Activated naive CD8-positive, alpha-beta T cell treated with anti-CD3 and anti-CD28 coated beads, Interleukin-2, amount 50 U/mL, for 16 hours (primary cell): ENCODE measurements at regions not wholly inside any gene's neighbourhood (a gene's known extent, or its start where the extent isn't known, plus 50 kb on each side); places are given as distances from the start of the nearest gene placed in this dataset.
"Not testable (repeated sequence)": the region's sequence is repeated elsewhere in the genome, so short reads cannot be mapped to it uniquely, and the experiment has no call there.

Source experiments
- DNase-seq: peaks from one replicate; pipeline ENCODE4 v3.0.0-alpha.2; 2020; ENCODE audit warnings: low read depth, low spot score

- DNase-seq, result no peak
These were observed 575.3 kb upstream of the RAB6C start for GRCh38 chr2:129404000-129404685.

GRCh38 chr2:129408570-129408969, 570.9 kb upstream of the RAB6C start:
- no peak for DNase-seq

DNA sequence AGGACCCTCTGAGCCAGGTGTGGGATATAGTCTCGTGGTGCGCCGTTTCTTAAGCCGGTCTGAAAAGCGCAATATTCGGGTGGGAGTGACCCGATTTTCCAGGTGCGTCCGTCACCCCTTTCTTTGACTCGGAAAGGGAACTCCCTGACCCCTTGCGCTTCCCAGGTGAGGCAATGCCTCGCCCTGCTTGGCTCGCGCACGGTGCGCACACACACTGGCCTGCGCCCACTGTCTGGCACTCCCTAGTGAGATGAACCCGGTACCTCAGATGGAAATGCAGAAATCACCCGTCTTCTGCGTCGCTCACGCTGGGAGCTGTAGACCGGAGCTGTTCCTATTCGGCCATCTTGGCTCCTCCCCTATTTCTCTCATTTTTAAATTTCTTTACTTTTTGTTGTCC, 562.4 kb upstream of the RAB6C start:
- DNase-seq, result not testable (repeated sequence)

GRCh38 chr2:129422028-129422427, 557.4 kb upstream of the RAB6C start:
- no peak for DNase-seq

DNA sequence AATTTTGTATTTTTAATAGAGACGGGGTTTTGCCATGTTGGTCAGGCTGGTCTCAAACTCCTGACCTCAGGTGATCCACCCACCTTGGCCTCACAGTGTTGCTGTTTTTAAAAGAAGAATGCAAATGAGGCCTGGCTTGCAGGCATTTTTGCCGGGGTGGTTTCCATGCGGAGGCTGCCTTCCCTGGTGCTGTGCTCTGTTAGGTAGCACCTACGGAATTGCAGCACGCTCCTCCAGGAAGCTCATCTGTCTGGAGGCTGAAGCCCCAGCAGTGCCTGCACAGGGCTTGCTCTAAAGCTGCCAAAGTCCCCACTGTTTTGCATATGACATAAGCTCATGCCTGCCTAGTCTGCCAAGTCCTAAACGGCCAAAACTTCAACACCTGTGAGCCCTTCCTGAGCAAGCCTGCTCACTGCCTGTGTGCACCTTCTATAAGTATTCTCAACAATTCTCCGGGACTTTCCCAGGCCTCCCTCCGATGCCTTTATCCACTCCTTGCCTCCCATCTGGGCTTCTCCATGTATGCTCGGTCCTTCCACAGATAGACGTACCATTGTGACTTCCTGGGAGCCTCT, 551.3 kb upstream of the RAB6C start:
- DNase-seq, result no peak

GRCh38 chr2:129430911-129431310, 548.6 kb upstream of the RAB6C start:
- DNase-seq, result no peak

- DNase-seq, result no peak
These were observed 547.6 kb upstream of the RAB6C start for GRCh38 chr2:129431881-129432280.

DNA sequence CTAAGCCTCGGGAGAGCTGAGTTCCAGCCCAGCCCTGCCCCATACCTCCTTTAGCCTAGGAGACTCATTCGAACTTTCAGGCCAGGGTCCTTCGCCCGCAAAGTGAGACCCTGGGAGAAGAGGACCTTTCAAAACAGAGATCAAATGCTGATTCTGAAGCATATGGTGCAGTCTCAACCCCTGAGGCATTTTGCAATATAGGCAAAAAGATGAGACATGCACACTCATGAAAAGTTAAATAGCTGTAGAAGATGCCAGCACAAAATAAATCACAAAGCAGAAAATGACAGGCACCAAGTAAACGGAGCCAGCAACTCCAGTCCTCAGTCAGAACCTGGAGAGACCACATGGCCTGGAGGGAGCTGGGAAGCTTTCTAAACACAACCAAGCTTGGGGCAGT, 542.7 kb upstream of the RAB6C start:
- DNase-seq, result no peak

DNA sequence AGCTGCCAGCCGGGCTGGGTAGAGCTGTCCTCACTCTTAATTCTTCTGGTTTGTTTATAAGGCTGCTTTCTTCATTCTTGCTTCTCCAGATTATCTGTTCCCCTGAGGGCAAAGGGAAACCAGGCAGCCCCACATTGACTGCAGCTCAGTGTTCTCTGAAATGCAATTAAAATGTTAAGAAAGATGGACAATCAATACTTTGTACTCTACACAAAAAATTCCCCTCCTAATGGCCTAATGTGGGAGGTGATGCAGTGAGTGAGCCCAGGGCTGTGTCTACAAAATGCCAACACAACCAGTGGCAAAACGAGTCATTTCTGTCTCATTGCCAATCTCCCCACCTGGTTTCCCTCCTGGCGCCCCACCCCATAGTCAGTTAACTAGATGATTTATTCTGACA, 541.7 kb upstream of the RAB6C start:
- DNase-seq, result no peak

DNA sequence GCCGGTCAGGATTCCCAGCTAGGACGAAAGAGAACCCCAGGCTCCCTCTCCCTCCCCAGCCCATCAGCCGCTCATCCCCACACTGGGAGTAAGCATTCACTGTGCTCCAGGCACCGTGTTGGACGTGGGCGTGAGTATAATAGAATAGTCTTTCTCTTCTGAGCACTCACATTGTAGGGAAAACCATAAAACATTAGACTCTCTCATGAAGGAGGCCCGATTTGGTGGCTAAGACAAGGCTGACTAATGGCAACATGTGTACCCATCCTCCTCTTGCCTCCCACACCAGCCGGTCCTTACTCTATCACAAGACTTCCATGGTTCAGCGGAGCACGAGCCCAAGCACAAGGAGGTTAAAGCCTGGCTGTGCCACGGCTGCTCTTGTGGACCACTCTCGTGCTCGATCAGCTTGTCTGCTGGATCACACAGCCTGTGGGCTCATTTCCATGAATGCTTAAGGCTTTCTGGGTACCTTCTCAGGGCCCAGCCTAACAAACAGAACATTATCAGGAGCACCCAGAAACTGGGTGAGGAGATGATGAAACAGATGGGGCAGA, 540.9 kb upstream of the RAB6C start:
- DNase-seq, result no peak

- DNase-seq, result no peak
These were observed 539.8 kb upstream of the RAB6C start for GRCh38 chr2:129439406-129440302.

- DNase-seq, result no peak
These were observed 537.9 kb upstream of the RAB6C start for GRCh38 chr2:129441610-129442009.

DNA sequence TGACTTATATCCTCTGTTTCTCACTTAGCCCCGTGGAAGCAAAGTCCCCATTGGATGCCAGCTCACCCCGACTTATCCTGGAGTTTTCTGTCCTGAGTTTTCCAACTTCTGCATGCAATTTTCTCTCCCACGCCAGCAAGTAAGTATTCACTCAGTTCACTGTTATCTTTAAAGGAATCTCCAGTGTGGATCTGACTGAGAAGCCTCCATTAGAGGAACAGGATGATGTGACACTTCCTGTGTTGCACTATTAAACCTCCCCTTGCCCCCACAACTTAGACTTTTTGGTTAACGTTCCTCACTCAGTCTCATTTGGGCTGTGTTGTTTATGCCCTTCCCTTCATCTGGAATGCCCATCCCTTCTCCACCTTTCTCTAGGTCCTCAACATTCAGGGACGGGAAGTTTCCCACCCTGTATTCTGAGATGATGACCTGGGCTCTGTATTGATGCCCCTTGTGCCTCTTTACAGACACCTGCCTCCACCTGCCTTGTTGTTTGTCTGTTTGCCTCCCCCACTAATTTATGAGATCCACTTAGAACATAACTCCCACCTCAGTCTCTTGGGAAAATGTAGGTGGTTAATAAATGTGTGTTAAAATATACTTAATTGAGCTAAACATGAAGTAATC, 536.1 kb upstream of the RAB6C start:
- DNase-seq, result no peak

- DNase-seq, result no peak
These were observed 535.4 kb upstream of the RAB6C start for GRCh38 chr2:129443865-129444739.

DNA sequence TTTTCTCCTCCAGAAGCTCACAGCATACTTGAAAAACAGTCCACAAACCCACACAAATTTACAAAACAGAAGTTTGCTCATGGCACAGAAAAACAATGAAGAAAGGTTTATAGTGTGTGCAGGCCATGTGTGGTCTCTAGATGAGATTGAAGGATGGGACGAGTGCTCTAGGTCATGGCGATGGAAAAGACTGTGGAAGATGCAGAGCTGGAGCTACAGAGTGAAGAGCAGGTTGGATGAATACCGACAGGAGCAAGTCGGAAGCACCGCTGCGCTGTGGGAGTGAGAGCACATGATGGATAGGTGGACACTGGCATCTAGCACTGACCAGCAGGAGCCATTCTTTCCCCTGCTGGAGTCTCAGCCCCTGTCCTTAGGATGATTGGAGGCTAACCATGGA, 534.7 kb upstream of the RAB6C start:
- DNase-seq, result no peak

DNA sequence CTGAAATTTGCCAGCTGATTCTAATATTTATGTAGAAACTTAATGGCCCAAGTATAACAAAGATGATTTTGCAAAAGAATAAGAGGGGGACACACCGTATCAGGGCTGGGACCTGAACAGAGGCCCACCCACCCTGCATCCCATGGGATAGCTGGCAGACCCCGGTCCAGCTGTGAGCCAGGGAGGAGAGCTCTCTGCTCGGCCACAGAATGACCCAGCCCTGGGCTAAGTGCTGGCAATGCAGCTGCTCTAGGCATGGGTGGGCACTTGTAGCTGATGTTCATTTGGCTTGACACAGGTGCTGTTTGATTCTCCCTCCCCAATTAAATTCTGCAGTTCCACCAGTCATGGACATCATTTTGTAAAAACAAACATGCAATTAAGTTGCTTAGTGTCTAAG, 522.8 kb upstream of the RAB6C start:
- DNase-seq, result no peak

DNA sequence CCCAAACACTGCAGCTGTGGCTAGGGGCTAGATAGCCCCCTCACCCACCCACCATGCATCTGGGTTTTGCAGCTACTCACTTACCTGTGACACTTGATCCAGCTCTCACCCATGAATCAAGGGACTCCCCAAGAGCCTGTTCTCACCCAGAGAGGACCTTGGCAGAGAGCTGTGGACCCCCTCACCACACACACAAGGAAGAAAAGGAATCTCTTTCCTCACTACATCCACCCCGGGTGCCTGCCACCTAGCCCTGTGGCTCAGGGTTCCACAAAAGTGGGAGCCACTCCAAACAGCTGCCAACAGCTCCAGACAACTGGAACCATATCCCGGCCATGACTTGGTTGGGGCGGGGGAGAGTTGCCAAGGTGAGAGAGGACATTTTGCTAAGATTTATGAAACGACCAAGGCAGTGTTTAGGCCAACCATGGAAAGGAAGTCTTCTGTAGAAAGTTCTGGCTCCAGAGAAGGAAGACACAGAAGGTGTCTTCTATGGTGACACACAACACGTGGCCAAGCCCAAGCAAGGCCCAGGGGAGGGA, 522.1 kb upstream of the RAB6C start:
- DNase-seq, result no peak

- no peak for DNase-seq
These were observed 521.5 kb upstream of the RAB6C start for GRCh38 chr2:129458006-129458405.

- no peak for DNase-seq
These were observed 521.0 kb upstream of the RAB6C start for GRCh38 chr2:129458436-129458835.

DNA sequence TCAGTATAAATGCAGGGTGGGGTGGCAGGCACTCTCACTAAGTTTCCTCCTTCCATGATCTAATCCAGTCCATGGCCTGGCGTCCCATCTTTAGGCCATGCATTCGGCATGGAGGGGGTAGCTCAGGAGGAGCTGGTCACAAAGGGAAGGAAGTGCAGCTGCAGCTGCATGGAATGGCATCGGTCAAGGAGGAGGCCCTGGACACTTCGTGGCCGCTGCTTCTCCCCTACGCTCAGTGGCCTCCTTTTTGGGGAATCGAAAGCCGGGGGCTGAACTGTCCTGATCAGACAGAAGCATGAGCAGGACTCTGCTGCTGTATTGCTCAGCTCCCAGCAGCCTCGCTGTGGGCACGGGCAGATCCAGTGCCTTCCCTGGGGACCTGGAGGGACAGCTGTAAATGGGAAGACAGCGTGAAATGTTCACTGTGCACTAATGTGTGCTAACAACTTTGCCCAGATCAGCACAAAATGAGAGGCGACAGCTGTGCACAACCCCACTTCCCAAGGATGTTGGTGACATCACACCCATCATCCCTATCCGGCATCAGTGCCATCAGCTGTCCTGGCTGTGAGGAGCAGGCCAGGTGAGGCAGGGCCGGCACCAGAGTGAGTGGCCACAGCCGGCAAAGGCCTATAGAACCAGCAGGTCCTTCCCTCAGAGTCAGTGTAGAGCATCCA, 520.1 kb upstream of the RAB6C start:
- DNase-seq, result no peak
